ENCODE measurements at regions not wholly inside any gene's neighbourhood (a gene's known extent, or its start where the extent isn't known, plus 50 kb on each side); places are given as distances from the start of the nearest gene placed in this dataset.

- no peaks in the 10 kb centered on the region for H3K36me3 ChIP-seq (replicated peaks)
- no peak for DNase-seq
- TF ChIP-seq CTCF (IDR thresholded peaks at IDR 0.05; ENCODE audit: low read depth, low read length, missing control alignments), result no peak
- no peak overlapping the region for H3K27ac ChIP-seq
- no peak overlapping the region for H3K4me3 ChIP-seq (ENCODE audit: low read depth, low read length)
- in situ Hi-C loops (cut with HindIII; ENCODE audit: low pct_ligation_motif_present, low sequenced_read_pairs), result no loop called here
- no peaks in the 10 kb centered on the region for H3K27me3 ChIP-seq (replicated peaks)
These were observed 84.5 kb upstream of the NFIB start for GRCh38 chr9:14398473-14398872.

- no peaks in the 10 kb centered on the region for H3K36me3 ChIP-seq (replicated peaks)
- H3K27me3 ChIP-seq (replicated peaks), result no peaks in the 10 kb centered on the region
- no peak overlapping the region for H3K27ac ChIP-seq
- TF ChIP-seq CTCF (IDR thresholded peaks at IDR 0.05; ENCODE audit: low read depth, low read length, missing control alignments), result no peak
- no peak overlapping the region for H3K4me3 ChIP-seq (ENCODE audit: low read depth, low read length)
- no peak for DNase-seq
- in situ Hi-C loops (cut with HindIII; ENCODE audit: low pct_ligation_motif_present, low sequenced_read_pairs), result no loop called here
These were observed 82.2 kb upstream of the NFIB start for GRCh38 chr9:14396171-14396570.

- H3K36me3 ChIP-seq (replicated peaks), result no peaks in the 10 kb centered on the region
- H3K27ac ChIP-seq, result no peak overlapping the region
- no peak for DNase-seq
- in situ Hi-C loops (cut with HindIII; ENCODE audit: low pct_ligation_motif_present, low sequenced_read_pairs), result no loop called here
- TF ChIP-seq CTCF (IDR thresholded peaks at IDR 0.05; ENCODE audit: low read depth, low read length, missing control alignments), result no peak
- no peaks in the 10 kb centered on the region for H3K27me3 ChIP-seq (replicated peaks)
- H3K4me3 ChIP-seq (ENCODE audit: low read depth, low read length), result no peak overlapping the region
These were observed 81.6 kb upstream of the NFIB start for GRCh38 chr9:14395317-14396082.

GRCh38 chr9:14393418-14393817, 79.5 kb upstream of the NFIB start:
- Histone ChIP-seq H3K27me3 (replicated peaks) (no peaks in the 10 kb centered on the region), H3K27ac (no peak overlapping the region), H3K36me3 (replicated peaks) (no peaks in the 10 kb centered on the region), H3K4me3 (ENCODE audit: low read depth, low read length) (no peak overlapping the region)
- in situ Hi-C loops (cut with HindIII; ENCODE audit: low pct_ligation_motif_present, low sequenced_read_pairs), result no loop called here
- no peak for TF ChIP-seq CTCF (IDR thresholded peaks at IDR 0.05; ENCODE audit: low read depth, low read length, missing control alignments)
- no peak for DNase-seq

- Histone ChIP-seq H3K27ac (no peak overlapping the region), H3K36me3 (replicated peaks) (no peaks in the 10 kb centered on the region), H3K4me3 (ENCODE audit: low read depth, low read length) (no peak overlapping the region), H3K27me3 (replicated peaks) (no peaks in the 10 kb centered on the region)
- no peak for DNase-seq
- in situ Hi-C loops (cut with HindIII; ENCODE audit: low pct_ligation_motif_present, low sequenced_read_pairs), result no loop called here
- TF ChIP-seq CTCF (IDR thresholded peaks at IDR 0.05; ENCODE audit: low read depth, low read length, missing control alignments), result no peak
These were observed 77.7 kb upstream of the NFIB start for GRCh38 chr9:14391620-14392019.

- Histone ChIP-seq H3K27me3 (replicated peaks) (no peaks in the 10 kb centered on the region), H3K36me3 (replicated peaks) (no peaks in the 10 kb centered on the region), H3K4me3 (ENCODE audit: low read depth, low read length) (no peak overlapping the region), H3K27ac (no peak overlapping the region)
- in situ Hi-C loops (cut with HindIII; ENCODE audit: low pct_ligation_motif_present, low sequenced_read_pairs), result no loop called here
- no peak for TF ChIP-seq CTCF (IDR thresholded peaks at IDR 0.05; ENCODE audit: low read depth, low read length, missing control alignments)
- no peak for DNase-seq
These were observed 75.7 kb upstream of the NFIB start for GRCh38 chr9:14389657-14390056.

Measured in brain microvascular endothelial cell (primary cell).